GM18519 (cell line): ENCODE measurements at regions not wholly inside any gene's neighbourhood (a gene's known extent, or its start where the extent isn't known, plus 50 kb on each side); places are given as distances from the start of the nearest gene placed in this dataset.

Experiments
- ATAC-seq: cut with Tn5 transposase; IDR thresholded peaks from one replicate; pipeline ENCODE4 v1.9.1; 2021; ENCODE audit warnings: mild to moderate bottlenecking, moderate library complexity; ENCODE audit not compliant: unreplicated experiment, low FRiP score

GRCh38 chr14:101233021-101233366 lies 328.3 kb upstream of the DIO3 start:
- ATAC-seq: no peak

- ATAC-seq: no peak
Measured at GRCh38 chr14:101233391-101233790, 327.9 kb upstream of the DIO3 start.

GRCh38 chr14:101233808-101234207 lies 327.5 kb upstream of the DIO3 start:
- ATAC-seq: no peak

DNA sequence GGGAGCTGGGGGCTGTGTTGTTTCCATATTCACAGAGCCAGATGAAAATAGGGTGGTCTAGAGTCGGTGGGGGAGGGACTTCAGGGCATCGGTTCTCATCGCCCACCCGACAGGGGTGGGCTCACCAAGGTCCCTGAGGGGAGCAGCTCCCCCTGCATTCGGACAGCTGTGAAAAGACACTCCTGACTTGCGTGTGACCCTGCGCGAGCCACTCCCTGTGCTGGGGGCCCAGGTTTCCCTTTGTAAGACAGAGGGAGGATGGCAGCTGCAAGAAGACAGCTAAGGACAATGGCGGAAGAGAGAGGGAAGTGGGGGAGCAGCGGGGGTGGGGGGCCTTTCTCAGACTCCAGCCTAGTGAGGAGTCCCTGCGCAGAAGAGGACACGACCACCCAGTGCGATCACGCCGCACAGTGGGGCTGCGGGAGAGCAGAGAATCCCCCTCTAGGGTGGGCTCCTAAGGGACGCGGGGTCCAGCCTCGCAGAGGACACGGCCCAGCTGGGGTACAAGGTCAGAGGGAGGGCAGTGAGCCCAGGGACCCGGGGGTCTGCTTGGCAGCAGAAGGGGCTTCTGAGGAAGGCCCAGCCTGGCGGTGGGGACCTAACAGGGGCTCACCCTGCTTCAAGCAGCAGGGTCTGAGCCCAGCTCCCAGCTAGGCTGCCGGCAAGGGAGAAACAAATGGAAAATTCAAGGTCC lies 326.9 kb upstream of the DIO3 start:
- no peak for ATAC-seq

GRCh38 chr14:101234999-101235334 lies 326.3 kb upstream of the DIO3 start:
- no peak for ATAC-seq

- no peak for ATAC-seq
Measured at GRCh38 chr14:101235335-101236103, 325.8 kb upstream of the DIO3 start.

GRCh38 chr14:101236496-101237251 lies 324.6 kb upstream of the DIO3 start:
- no peak for ATAC-seq

DNA sequence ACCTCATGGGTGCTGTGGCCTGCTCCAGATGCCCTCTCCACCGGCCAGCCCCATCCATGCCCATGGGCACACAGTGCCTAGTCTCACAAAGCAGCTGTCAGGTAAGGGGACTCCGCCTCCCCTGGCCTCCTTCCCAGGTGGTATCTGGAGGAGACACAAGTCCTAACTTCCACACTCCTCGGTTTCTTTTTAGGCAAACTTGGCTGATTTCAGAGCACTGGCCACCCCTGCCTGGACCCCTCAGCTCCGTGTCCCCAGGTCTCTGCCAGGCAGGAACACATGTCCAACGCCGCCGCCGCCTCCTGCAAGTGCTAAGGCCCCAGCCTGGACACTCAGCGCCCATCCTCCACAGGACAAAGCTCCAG lies 324.1 kb upstream of the DIO3 start:
- ATAC-seq: no peak

GRCh38 chr14:101239065-101239464 lies 322.2 kb upstream of the DIO3 start:
- ATAC-seq: no peak

- no peak for ATAC-seq
Measured at GRCh38 chr14:101241147-101241546, 320.1 kb upstream of the DIO3 start.

- ATAC-seq: no peak
Measured at GRCh38 chr14:101241807-101242278, 319.5 kb upstream of the DIO3 start.

- ATAC-seq: no peak
Measured at GRCh38 chr14:101242442-101243385, 318.6 kb upstream of the DIO3 start.

GRCh38 chr14:101243587-101244338 lies 317.5 kb upstream of the DIO3 start:
- no peak for ATAC-seq

DNA sequence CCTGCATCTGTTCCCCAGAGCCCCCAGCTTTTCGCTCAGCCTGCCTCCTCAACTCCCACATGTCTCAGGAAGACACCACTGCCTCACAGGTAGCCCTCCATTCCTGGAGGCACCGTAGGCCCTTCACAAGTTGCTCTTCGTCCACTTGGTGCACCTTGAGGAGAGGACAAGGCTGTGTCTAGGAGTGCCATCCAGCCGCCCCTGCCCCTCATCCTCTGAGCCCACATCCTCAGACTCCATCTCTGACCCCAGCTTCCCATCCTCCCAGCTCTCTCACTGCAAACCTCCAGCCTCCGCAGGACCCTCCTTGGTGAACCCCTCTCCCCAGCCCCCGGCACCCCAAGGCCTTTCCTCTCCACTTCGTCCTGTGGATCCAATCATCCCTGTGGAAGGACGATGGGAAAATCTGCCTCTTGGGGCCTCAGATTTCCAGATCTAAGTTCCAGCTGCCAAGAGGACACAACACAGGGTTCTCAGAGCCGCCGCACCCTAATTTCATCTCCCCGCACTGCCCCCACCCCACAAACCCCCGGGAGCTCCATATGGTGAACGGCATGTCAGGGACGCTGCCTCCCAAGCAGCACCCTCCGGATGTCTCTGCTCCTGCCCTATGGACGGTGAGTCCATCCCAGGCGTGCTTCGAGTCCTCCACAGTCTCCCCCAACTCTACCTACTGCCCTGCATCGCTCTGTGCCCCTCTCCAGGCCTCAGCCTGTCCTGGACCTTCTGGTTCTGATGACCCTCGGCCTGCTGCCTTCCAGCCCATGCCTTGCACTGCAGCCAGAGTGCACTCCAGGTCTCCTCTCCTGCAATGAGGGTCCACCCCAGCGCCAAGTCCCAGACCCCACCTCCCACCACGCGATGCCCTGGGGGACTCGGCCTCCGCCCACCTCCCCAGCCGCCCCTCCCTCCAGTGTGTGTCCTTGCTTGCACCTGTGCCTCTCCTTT lies 314.1 kb upstream of the DIO3 start:
- no peak for ATAC-seq

DNA sequence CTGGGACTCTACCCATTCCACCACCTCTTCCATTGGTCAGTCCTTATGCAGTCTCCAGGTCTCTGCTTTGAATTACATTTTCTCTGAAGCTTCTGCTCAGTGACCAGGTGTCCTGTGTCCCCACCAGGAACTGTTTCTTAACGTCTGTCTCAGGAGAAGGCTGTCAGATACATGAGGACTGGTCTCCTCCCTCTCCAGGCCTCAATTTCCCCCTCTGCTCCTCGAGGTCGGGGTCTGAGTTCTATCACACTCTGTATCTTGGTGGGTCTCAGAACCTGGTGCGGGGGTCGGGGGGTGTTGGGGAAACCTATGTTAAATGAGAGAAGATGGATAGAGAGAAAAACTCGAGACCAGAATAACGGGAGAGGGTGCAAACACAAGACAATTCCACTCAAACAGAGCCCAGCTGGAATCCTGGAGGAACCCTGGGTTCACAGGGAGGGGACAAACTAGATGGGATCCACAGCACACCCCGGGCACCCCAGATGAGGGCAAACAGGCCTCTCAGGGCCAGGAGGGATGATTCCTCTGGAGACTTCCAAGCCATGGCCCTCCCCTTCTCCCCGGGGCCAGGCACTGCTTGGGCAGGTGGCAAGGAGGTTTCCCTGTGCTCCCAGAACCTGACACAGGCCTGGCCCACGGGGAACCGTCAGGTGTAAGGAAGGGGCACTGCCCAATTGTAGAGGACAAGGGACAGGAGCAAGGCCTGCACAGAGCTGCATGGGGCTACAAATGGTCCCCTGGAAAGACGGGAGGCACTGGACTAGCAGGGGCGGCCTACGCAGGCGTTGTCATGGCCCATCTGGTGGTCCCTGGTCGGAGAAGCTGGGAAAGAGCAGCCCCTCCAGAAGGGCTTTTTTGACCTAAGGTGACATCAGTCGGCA lies 313.2 kb upstream of the DIO3 start:
- ATAC-seq: no peak

GRCh38 chr14:101248840-101249675 lies 312.2 kb upstream of the DIO3 start:
- ATAC-seq: no peak

- no peak for ATAC-seq
Measured at GRCh38 chr14:101249676-101250036, 311.6 kb upstream of the DIO3 start.
